ENCODE measurements at regions not wholly inside any gene's neighbourhood (a gene's known extent, or its start where the extent isn't known, plus 50 kb on each side); places are given as distances from the start of the nearest gene placed in this dataset.
A peak's percentile ranks its signal among the peaks of the same experiment; 100 is the strongest.
"Not testable (repeated sequence)": the region's sequence is repeated elsewhere in the genome, so short reads cannot be mapped to it uniquely, and the experiment has no call there.

GRCh38 chr5:103427326-103427725 lies 135.3 kb downstream of the NUDT12 start:
- no peak for DNase-seq

DNA sequence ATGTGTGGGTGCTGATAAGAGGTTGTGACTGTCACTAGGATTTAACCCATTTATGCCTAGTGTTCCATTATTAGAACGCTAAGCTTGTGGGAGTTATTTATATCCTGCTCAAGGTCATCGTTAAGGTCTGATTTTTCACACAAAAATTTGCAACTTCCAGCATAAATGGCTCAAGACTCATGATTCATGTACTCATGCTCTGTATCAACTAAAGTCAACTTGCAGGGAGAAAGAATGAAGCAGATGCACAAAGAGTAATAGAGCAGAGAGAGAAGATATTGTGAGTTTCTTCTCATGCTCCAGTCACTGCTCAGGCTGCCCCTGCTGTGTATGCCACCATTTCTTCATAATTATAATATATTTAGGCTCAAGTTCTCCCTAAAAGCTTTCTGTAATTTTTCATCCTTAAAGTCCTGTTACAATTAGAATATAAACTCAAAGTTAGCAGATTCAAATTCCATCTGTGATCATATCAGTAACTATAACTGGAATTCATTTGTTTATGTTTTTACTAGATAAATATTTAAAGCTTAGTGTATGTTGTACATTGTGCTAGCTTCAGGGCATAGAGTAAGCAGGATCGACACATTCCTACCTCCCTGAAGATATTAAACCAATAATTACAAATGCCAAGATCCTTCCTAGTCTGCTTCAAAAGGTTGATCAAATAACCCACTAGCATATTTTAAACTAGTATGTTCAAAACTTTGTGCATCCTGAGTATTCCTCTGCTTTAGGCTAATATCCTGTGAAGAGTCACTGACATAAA lies 136.7 kb downstream of the NUDT12 start:
- no peak for DNase-seq

GRCh38 chr5:103424453-103425205 lies 138.0 kb downstream of the NUDT12 start:
- no peak for DNase-seq

GRCh38 chr5:103424026-103424425 lies 138.6 kb downstream of the NUDT12 start:
- DNase-seq: no peak

DNA sequence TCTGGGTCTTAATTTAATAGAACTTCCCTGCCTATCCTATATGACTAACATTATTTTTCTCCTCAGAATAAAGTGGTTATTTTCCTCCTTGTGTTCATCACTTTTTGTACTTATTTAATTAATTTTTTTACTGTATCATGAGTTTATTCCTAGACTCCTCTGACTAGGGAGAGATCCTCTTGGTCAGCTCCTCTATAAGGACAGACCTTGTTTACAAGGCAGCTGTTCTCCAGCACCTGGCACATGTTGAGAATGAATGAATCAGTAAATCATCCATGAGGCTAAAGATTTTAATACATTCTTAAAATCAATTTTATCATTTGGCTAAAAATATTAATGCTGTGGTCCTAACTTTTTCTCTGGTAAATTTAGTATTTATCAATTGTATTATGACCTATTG lies 139.8 kb downstream of the NUDT12 start:
- no peak for DNase-seq

DNA sequence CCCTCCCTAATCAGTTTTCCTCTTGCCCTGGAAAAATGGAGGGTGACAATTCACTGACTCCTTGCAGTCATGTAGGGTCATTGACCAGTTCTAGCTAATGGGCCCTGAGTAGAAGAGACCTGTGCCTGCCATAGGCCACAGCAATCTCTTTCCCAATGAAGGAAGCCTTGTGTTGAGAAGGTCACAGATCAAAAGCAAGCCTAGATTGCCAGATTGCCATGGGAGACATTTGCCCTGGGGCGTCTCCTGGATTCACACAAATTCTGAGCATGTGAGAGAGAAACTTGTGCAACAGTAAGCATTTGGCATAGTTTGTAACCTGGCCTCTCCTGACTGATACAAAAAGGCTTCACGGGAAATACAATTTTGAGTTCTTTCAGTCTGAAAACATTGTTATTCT lies 148.0 kb downstream of the NUDT12 start:
- no peak for DNase-seq

- peak; percentile 9 for DNase-seq
Measured at GRCh38 chr5:103411711-103412110, 150.9 kb downstream of the NUDT12 start.

DNA sequence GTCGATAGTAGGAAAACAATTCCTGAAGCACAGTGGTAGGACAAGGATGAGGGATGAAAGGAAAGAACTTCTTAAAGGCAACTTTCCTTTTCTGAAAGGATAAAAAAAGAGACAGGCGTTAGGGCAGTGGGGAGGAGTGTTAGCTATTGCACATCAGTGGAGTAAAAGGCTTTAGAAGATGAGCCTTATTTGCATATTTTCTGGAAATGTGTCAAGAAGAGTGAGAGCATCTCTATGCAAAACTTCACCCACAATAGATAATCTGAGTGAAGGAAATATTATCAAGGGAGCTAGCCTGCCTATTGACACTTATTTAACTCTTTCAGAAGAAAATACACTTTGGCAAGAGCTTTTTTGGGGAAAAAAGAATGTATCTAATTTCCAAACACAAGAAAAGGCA lies 151.6 kb downstream of the MACIR start:
- DNase-seq: no peak

- no peak for DNase-seq
Measured at GRCh38 chr5:103409013-103409670, 150.6 kb downstream of the MACIR start.

DNA sequence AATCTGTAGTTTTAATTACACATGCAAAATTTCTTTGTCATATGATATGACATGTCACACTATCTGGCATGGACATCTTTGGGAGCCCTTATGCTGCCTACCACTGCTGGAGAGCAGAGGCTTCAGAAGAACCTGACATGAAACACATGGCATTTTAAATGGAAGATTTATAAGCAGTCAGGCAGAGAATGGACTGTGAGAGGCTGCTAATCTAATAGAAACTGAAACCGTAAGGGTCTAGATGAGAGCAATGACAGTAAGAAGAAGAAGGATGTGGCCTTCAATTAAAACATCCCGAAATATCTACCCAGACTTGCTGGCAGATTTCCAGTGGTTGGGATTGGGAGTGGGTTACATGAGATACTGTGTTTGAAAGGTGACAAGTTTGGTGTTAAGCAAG lies 149.8 kb downstream of the MACIR start:
- no peak for DNase-seq

GRCh38 chr5:103407402-103407801 lies 148.8 kb downstream of the MACIR start:
- DNase-seq: no peak

GRCh38 chr5:103404483-103404882 lies 145.9 kb downstream of the MACIR start:
- DNase-seq: no peak

- DNase-seq: no peak
Measured at GRCh38 chr5:103402851-103403250, 144.3 kb downstream of the MACIR start.

GRCh38 chr5:103397739-103398581 lies 139.4 kb downstream of the MACIR start:
- no peak for DNase-seq

DNA sequence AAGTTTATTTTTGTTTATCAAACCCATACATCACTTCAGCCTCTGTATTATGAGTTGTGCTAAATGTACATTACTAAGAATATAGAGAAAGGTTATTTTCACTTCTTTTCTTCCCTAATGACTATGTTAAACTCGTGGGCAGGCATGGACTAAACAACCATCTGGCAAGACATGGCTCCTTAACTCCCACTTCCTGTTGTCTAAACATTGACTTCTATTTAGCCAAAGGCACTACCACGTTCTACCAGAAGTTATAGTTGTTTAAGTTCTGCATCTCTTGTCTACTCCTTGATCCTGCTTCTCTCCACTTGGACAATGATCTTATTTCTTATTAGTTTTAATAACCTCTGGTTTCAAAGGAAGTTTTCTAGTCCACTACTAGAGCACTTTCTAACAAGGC lies 136.1 kb downstream of the MACIR start:
- no peak for DNase-seq

DNA sequence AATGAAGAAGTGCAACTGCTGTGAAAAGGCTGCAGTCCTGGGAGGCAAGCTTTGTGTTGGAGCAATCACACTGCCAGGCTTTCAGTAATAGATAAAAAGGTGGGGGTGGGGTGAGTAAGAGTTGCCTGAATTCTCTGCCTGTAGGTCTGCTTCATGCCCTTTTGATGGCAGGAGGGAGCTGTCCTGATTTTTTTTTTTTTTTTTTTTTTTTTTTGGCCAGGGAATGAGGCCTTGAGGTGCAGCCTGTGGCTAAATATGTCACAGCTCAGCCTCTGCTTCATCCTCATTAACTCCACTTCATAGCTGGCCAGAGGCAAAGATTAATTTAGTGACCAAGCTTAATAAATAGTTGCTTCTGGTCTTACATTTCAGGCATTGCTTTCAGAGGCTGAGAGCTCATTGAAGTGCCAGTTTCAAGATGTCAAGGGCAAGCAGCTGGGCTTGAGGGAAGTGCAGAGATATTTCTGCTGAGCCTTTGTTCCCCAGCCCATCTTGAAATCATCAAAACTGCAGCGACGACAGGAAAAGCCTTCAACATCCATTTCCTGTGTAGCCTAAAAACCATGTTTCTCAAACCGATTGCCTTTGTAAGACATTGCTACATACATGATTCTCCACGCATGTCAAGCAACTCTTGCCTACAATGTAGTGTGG lies 134.7 kb downstream of the MACIR start:
- DNase-seq: no peak

GRCh38 chr5:103391659-103392058 lies 133.1 kb downstream of the MACIR start:
- DNase-seq: no peak

DNA sequence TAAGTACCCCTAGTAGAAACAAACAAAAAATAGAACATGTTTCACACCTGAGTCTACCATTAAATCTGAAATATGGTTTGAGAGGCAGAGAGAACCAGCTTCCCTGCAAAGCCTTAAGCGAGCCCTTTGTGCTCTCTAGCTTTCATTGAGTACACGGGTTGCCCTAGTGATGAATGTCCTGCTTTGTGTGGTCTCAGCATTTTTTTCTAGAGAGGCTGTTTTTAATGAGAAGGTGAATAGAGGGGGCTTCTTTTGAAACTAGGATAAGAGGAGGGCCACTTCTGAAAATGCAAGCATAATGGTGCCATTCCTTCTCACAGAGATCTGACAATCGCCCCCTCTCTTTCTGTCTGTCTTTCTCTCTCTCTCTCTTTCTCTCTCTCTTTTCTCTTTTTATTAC lies 131.3 kb downstream of the MACIR start:
- DNase-seq: no peak

GRCh38 chr5:103389357-103389756 lies 130.8 kb downstream of the MACIR start:
- no peak for DNase-seq

GRCh38 chr5:103385722-103386121 lies 127.2 kb downstream of the MACIR start:
- no peak for DNase-seq

GRCh38 chr5:103377638-103378037 lies 119.1 kb downstream of the MACIR start:
- not testable (repeated sequence) for DNase-seq
